Erythroblast (primary cell): ENCODE measurements at regions not wholly inside any gene's neighbourhood (a gene's known extent, or its start where the extent isn't known, plus 50 kb on each side); places are given as distances from the start of the nearest gene placed in this dataset.

Experiments used
- GATA1 ChIP-seq: IDR thresholded peaks from 2 replicates; pipeline ENCODE4 v1.6.1; 2011; ENCODE audit warnings: low read depth, mild to moderate bottlenecking, control low read depth, low read length, moderate library complexity
- POLR2A ChIP-seq: IDR thresholded peaks from 2 replicates; pipeline ENCODE4 v1.6.1; 2011; ENCODE audit warnings: mild to moderate bottlenecking, low read length

DNA sequence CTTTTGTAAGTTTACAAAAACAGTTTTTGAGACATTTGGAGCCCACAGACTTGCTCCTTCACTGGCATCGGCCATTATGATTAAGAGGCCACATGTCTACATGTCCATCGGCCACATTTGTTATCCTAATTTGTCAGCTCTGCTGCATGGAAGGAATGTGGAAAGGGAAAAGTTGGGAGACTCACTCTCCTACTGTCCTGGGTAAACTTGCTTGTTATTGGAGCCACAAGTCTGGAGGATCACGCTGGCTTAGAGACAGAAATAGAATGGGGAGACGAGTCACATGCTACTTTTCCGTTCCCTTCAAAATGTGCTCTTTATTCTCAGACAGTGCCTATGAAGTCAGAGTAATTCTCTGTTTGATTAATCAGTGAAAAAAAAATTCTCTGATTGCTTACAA is 741.2 kb upstream of the PCDH9 start:
- TF ChIP-seq POLR2A (no peak), GATA1 (no peak)
